CD4-positive, CD25-positive, alpha-beta regulatory T cell (primary cell): ENCODE measurements at regions not wholly inside any gene's neighbourhood (a gene's known extent, or its start where the extent isn't known, plus 50 kb on each side); places are given as distances from the start of the nearest gene placed in this dataset.
"Not testable (repeated sequence)": the region's sequence is repeated elsewhere in the genome, so short reads cannot be mapped to it uniquely, and the experiment has no call there.

Experiments
- ATAC-seq, 2 donors: fragments of 150-1000 bp; cut with Tn5 transposase; one replicate each; pipeline ENCODE4 v1.10.0; 2021; ENCODE audit warnings: low read depth in 2 of 2, moderate number of reproducible peaks in 2 of 2, moderate library complexity in 1 of 2
- DNase-seq, 3 donors: peaks; one replicate each; pipeline versions ENCODE4 v3.0.0 to v3.0.0-alpha.2; 2012 to 2022; ENCODE audit warnings: mixed read lengths in 1 of 3
- H3K27ac ChIP-seq: one replicate; pipeline ENCODE4 v1.7.0; 2013; ENCODE audit warnings: mild to moderate bottlenecking, low read length; ENCODE audit not compliant: insufficient read depth, poor library complexity, severe bottlenecking
- H3K27me3 ChIP-seq: one replicate; pipeline ENCODE4 v1.7.0; 2013; ENCODE audit warnings: low read length; ENCODE audit not compliant: control insufficient read depth, insufficient read depth
- H3K36me3 ChIP-seq: one replicate; pipeline ENCODE4 v1.7.0; 2013; ENCODE audit warnings: mild to moderate bottlenecking, low read length, moderate library complexity; ENCODE audit not compliant: control insufficient read depth, insufficient read depth
- H3K4me1 ChIP-seq: 2 replicates; pipeline ENCODE4 v1.7.0; 2013; ENCODE audit warnings: mild to moderate bottlenecking, low read length; ENCODE audit not compliant: insufficient read depth, control insufficient read depth, poor library complexity, severe bottlenecking
- H3K4me3 ChIP-seq: one replicate; pipeline ENCODE4 v1.7.0; 2013; ENCODE audit warnings: low read depth, mild to moderate bottlenecking, low read length, moderate library complexity
- H3K9me3 ChIP-seq, 2 experiments: 1 replicate in 1 of 2; 2 replicates in 1 of 2; pipeline ENCODE4 v1.7.0; 2013; ENCODE audit warnings: low read length in 2 of 2, mild to moderate bottlenecking in 1 of 2, moderate library complexity in 1 of 2; ENCODE audit not compliant: control insufficient read depth in 2 of 2
- H3K27ac Mint-ChIP-seq, 3 donors: one replicate each; pipeline ENCODE4 v1.8.0; 2020 to 2022; ENCODE audit warnings: mild to moderate bottlenecking in 3 of 3, mixed read lengths in 3 of 3, moderate library complexity in 2 of 3
- H3K27me3 Mint-ChIP-seq: one replicate; pipeline ENCODE4 v1.8.0; 2022; ENCODE audit warnings: mild to moderate bottlenecking, mixed read lengths
- H3K36me3 Mint-ChIP-seq: one replicate; pipeline ENCODE4 v1.8.0; 2020; ENCODE audit warnings: mixed read lengths
- H3K4me1 Mint-ChIP-seq, 4 donors: one replicate each; pipeline ENCODE4 v1.8.0; 2020 to 2022; ENCODE audit warnings: mixed read lengths in 4 of 4, mild to moderate bottlenecking in 1 of 4
- H3K4me3 Mint-ChIP-seq, 4 donors: one replicate each; pipeline ENCODE4 v1.8.0; 2020 to 2022; ENCODE audit warnings: mild to moderate bottlenecking in 4 of 4, mixed read lengths in 4 of 4, moderate library complexity in 3 of 4
- H3K9me3 Mint-ChIP-seq, 7 donors: one replicate each; pipeline ENCODE4 v1.8.0; 2020 to 2022; ENCODE audit warnings: mixed read lengths in 7 of 7, mild to moderate bottlenecking in 3 of 7, moderate library complexity in 2 of 7

DNA sequence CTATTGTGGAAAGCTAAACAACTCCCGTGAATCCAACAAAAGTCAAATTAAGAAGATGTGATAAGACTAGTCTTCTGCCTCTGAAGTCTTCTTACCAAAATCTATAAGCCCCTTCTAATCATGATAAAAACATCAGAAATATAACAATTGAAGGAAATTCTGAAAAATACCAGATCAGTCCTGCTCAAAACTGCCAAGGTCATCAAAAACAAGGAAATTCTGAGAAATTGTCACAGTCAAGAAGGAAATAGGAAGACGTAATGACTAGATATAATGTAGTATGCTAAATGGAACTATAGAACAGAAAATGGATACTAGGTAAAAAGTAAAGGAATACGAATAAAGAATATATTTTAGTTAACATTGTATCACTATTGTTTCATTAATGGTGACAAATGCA, 314.0 kb downstream of the TMX3 start:
- no peak overlapping the region for H3K27ac ChIP-seq
- H3K4me1 Mint-ChIP-seq, result no peaks in the 10 kb centered on the region
- no peaks in the 10 kb centered on the region for H3K36me3 ChIP-seq
- no peaks in the 10 kb centered on the region for H3K4me1 ChIP-seq
- no peaks in the 10 kb centered on the region for H3K9me3 ChIP-seq
- no peak overlapping the region for H3K27ac Mint-ChIP-seq
- H3K27me3 ChIP-seq, result no peaks in the 10 kb centered on the region
- no peak overlapping the region for H3K4me3 ChIP-seq
- no peaks in the 10 kb centered on the region for H3K27me3 Mint-ChIP-seq
- H3K36me3 Mint-ChIP-seq, result no peaks in the 10 kb centered on the region
- ATAC-seq (no peak), DNase-seq (no peak)
- peaks cover 0 to 11% (median 0%) of the 10 kb centered on the region in 7 donors for H3K9me3 Mint-ChIP-seq
- no peak overlapping the region for H3K4me3 Mint-ChIP-seq

GRCh38 chr18:68399721-68400120, 315.2 kb downstream of the TMX3 start:
- no peak for ATAC-seq
- H3K27me3 Mint-ChIP-seq, result no peaks in the 10 kb centered on the region

DNA sequence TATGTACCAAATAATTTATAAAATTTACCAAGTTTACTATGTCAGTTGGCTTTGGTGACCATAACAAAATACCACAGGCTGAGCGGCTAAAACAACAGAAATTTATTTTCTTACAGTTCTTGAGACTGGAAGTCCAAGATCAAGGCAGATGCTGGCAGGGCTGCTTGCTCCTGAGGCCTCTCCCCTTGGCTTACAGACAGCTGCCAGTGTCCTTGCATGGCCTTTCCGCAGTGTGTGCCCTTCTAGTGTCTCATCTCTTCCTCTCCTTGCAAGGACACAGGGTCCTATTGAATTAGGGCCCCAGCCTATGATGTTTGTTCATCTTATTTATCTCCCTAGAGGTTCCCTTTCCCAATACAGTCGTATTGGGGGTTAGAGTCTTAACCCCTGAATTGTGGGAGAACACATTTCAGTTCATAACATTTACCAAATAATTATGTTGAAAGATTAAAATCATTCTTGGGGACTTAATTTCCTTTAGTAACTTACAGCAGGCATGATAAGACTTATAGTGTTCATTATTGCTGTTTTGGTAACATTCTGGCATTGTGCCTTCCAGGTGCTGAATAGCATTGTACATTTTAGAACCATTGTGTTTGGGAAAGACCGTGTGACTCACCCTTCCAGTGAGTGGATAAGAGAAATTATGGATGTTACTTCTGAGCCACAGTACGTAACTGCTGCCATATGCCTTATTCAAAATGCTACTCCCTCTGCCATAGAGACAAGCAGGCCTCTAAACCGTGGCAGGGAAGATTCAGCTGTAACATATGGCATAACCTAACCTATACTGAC, 317.5 kb downstream of the TMX3 start:
- ATAC-seq, result no peak
- no peaks in the 10 kb centered on the region for H3K4me1 ChIP-seq
- no peaks in the 10 kb centered on the region for H3K4me1 Mint-ChIP-seq
- no peak for DNase-seq
- H3K9me3 Mint-ChIP-seq, result peaks cover 0 to 6% (median 0%) of the 10 kb centered on the region in 7 donors
- H3K36me3 ChIP-seq, result no peaks in the 10 kb centered on the region
- H3K9me3 ChIP-seq, result no peaks in the 10 kb centered on the region
- no peak overlapping the region for H3K4me3 Mint-ChIP-seq
- no peak overlapping the region for H3K4me3 ChIP-seq
- no peak overlapping the region for H3K27ac Mint-ChIP-seq
- H3K36me3 Mint-ChIP-seq, result no peaks in the 10 kb centered on the region
- H3K27ac ChIP-seq, result no peak overlapping the region
- no peaks in the 10 kb centered on the region for H3K27me3 Mint-ChIP-seq
- H3K27me3 ChIP-seq, result no peaks in the 10 kb centered on the region

More at GRCh38 chr18:68399721-68400120, 315.2 kb downstream of the TMX3 start:
- Histone ChIP-seq H3K36me3 (no peaks in the 10 kb centered on the region), H3K9me3 (no peaks in the 10 kb centered on the region), H3K4me1 (no peaks in the 10 kb centered on the region), H3K27me3 (no peaks in the 10 kb centered on the region), H3K27ac (no peak overlapping the region), H3K4me3 (no peak overlapping the region)
- Mint-ChIP-seq H3K4me3 (no peak overlapping the region), H3K27ac (no peak overlapping the region), H3K4me1 (no peaks in the 10 kb centered on the region), H3K36me3 (no peaks in the 10 kb centered on the region), H3K9me3 (peaks cover 0 to 11% (median 0%) of the 10 kb centered on the region in 7 donors)
- DNase-seq, result no peak

DNA sequence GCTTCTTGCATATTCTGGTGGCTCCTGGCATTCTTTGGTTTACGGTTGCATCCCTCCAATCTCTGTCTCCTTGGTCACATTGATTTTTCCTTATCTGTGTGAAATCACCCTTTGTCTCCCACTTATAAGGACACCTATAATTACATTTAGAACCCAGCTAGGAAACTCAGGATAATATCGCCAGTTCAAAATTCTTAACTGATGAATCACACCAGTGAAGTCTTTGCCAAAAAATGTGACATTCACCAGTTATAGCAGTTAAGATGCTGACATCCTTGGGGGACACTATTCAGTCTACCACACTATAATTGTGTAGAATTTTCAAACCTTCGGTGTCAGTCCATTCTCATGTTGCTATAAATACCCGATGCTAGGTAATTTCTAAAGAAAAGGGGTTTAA, 320.2 kb downstream of the TMX3 start:
- Histone ChIP-seq H3K27ac (no peak overlapping the region), H3K4me1 (no peaks in the 10 kb centered on the region), H3K27me3 (no peaks in the 10 kb centered on the region), H3K4me3 (no peak overlapping the region), H3K9me3 (no peaks in the 10 kb centered on the region), H3K36me3 (no peaks in the 10 kb centered on the region)
- no peak for ATAC-seq
- Mint-ChIP-seq H3K9me3 (peaks cover 0 to 6% (median 0%) of the 10 kb centered on the region in 7 donors), H3K4me1 (no peaks in the 10 kb centered on the region), H3K4me3 (no peak overlapping the region), H3K27me3 (no peaks in the 10 kb centered on the region), H3K36me3 (no peaks in the 10 kb centered on the region), H3K27ac (no peak overlapping the region)
- no peak for DNase-seq

DNA sequence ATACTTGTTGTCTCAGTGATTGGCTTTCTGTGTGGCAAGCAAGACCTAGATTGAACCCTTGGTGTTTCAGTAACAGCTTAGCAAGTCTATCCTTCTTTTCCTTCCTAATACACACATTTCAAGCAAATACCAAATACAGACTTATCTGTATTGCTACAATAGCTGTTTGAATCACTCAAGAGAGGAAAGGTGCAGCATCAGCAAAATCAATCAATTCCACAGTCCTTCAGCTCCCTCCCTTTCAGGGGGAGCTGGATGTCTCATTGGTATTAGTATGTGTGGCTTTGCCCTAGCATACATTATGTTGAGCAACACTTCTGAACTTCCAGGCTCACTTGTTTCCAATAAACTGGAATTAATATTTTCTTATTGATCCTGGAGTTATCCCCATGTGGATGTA, 323.1 kb downstream of the TMX3 start:
- Histone ChIP-seq H3K4me3 (no peak overlapping the region), H3K27me3 (no peaks in the 10 kb centered on the region), H3K9me3 (no peaks in the 10 kb centered on the region), H3K4me1 (no peaks in the 10 kb centered on the region), H3K36me3 (no peaks in the 10 kb centered on the region), H3K27ac (no peak overlapping the region)
- H3K36me3 Mint-ChIP-seq, result no peaks in the 10 kb centered on the region
- H3K4me3 Mint-ChIP-seq, result no peak overlapping the region
- no peak overlapping the region for H3K27ac Mint-ChIP-seq
- no peaks in the 10 kb centered on the region for H3K9me3 Mint-ChIP-seq
- DNase-seq, result no peak
- no peaks in the 10 kb centered on the region for H3K4me1 Mint-ChIP-seq
- H3K27me3 Mint-ChIP-seq, result no peaks in the 10 kb centered on the region
- no peak for ATAC-seq

- Mint-ChIP-seq H3K4me1 (no peaks in the 10 kb centered on the region), H3K27ac (no peak overlapping the region), H3K27me3 (no peaks in the 10 kb centered on the region), H3K9me3 (peaks cover 0 to 6% (median 4%) of the 10 kb centered on the region in 7 donors), H3K36me3 (no peaks in the 10 kb centered on the region), H3K4me3 (no peak overlapping the region)
- Histone ChIP-seq H3K27me3 (no peaks in the 10 kb centered on the region), H3K9me3 (no peaks in the 10 kb centered on the region), H3K4me3 (no peak overlapping the region), H3K36me3 (no peaks in the 10 kb centered on the region), H3K27ac (no peak overlapping the region), H3K4me1 (no peaks in the 10 kb centered on the region)
- ATAC-seq (no peak), DNase-seq (no peak)
These were observed 327.7 kb downstream of the TMX3 start for GRCh38 chr18:68387246-68387645.

DNA sequence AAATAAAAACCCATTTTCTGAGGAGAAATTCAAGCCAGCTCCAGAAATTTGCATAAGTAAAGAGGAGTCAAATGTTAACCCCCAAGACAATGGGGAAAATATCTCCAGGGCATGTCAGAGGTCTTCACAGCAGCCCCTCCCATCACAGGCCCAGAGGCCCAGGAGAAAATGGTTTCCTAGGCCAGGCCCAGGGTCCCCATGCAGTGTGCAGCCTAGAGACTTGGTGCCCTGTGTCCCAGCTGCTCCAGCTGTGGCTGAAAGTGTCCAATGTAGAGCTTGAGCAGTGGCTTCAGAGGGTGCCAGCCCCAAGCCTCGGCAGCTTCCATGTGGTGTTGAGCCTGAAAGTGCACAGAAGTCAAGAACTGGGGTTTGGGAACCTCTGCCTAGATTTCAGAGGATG, 330.9 kb downstream of the TMX3 start:
- not testable (repeated sequence) for H3K36me3 Mint-ChIP-seq, DNase-seq, H3K27ac ChIP-seq, H3K36me3 ChIP-seq, H3K9me3 Mint-ChIP-seq, H3K4me1 Mint-ChIP-seq, ATAC-seq, H3K27ac Mint-ChIP-seq, H3K4me1 ChIP-seq, H3K27me3 Mint-ChIP-seq, H3K9me3 ChIP-seq, H3K27me3 ChIP-seq, H3K4me3 Mint-ChIP-seq, H3K4me3 ChIP-seq

DNA sequence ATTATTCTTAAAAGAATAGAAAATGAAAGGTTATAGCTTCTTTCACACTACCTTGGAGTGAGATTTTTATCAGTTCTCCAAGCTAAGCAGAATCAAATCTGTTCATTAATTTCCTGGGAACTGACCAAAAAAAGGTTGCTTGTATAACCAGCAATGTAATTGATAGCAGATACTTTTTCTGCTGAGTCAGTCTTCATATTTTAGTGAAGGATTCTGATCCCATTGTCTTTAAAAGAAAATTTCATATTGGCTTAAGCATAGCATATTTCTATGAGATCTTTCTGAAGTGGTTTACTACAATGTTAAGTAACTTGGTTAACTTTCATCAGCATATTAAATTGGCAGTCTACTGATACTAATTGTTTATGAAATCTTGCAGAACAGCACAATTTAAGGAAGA, 338.0 kb downstream of the TMX3 start:
- H3K4me1 ChIP-seq, result no peaks in the 10 kb centered on the region
- Mint-ChIP-seq H3K4me1 (no peaks in the 10 kb centered on the region), H3K27me3 (no peaks in the 10 kb centered on the region), H3K9me3 (peaks cover 0 to 6% (median 1%) of the 10 kb centered on the region in 7 donors), H3K4me3 (no peak overlapping the region), H3K27ac (no peak overlapping the region), H3K36me3 (no peaks in the 10 kb centered on the region)
- no peaks in the 10 kb centered on the region for H3K9me3 ChIP-seq
- ATAC-seq (no peak), DNase-seq (no peak)
- no peaks in the 10 kb centered on the region for H3K36me3 ChIP-seq
- H3K27me3 ChIP-seq, result no peaks in the 10 kb centered on the region
- H3K4me3 ChIP-seq, result no peak overlapping the region
- no peak overlapping the region for H3K27ac ChIP-seq
